GM06990 (cell line): ENCODE measurements at regions not wholly inside any gene's neighbourhood (a gene's known extent, or its start where the extent isn't known, plus 50 kb on each side); places are given as distances from the start of the nearest gene placed in this dataset.

Experiments used
- DNase-seq: peaks from one replicate; pipeline ENCODE4 v3.0.0-alpha.2; 2011; ENCODE audit not compliant: insufficient read length; ENCODE audit errors: extremely low read depth
- H3K27me3 ChIP-seq: replicated peaks from 2 replicates; pipeline ENCODE4 v1.6.0; 2011; ENCODE audit warnings: low read length; ENCODE audit not compliant: control insufficient read depth, insufficient read depth
- H3K36me3 ChIP-seq: 2 replicates; pipeline ENCODE4 v1.5.1; 2011; ENCODE audit warnings: low read length; ENCODE audit not compliant: control insufficient read depth, insufficient read depth
- H3K4me3 ChIP-seq: replicated peaks from 2 replicates; pipeline ENCODE4 v1.5.1; 2011; ENCODE audit warnings: low read depth, mild to moderate bottlenecking, control low read depth, low read length
- TF ChIP-seq, protein P1 (sequence below): IDR thresholded peaks from 2 replicates; pipeline ENCODE4 v1.5.1; 2011; ENCODE audit warnings: low read length, control low read depth, mild to moderate bottlenecking, inconsistent platforms; ENCODE audit not compliant: insufficient read depth, poor library complexity, severe bottlenecking

DNA sequence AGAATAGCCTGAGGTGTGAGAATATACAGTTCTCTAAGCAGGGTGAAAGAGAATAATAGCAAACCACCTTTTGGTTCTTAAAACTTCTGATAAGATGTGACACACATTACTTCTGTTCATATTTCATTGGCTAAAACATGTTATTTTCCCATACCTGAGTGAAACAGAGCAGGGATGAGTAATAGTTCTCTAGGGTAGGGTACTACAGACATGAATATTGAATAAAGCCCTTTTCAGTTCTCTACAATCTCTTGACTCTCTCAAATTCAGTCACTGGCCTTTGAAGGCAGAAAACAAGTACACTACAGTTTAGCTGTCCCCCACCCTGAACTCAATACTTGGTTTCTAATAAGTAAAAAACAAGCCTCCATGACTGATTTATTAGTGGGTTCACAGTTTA lies 454.1 kb upstream of the MDGA2 start:
- TF ChIP-seq, protein P1, sequence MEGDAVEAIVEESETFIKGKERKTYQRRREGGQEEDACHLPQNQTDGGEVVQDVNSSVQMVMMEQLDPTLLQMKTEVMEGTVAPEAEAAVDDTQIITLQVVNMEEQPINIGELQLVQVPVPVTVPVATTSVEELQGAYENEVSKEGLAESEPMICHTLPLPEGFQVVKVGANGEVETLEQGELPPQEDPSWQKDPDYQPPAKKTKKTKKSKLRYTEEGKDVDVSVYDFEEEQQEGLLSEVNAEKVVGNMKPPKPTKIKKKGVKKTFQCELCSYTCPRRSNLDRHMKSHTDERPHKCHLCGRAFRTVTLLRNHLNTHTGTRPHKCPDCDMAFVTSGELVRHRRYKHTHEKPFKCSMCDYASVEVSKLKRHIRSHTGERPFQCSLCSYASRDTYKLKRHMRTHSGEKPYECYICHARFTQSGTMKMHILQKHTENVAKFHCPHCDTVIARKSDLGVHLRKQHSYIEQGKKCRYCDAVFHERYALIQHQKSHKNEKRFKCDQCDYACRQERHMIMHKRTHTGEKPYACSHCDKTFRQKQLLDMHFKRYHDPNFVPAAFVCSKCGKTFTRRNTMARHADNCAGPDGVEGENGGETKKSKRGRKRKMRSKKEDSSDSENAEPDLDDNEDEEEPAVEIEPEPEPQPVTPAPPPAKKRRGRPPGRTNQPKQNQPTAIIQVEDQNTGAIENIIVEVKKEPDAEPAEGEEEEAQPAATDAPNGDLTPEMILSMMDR: no peak
- H3K27me3 ChIP-seq: no peaks in the 10 kb centered on the region
- no peak for DNase-seq
- H3K4me3 ChIP-seq: no peak overlapping the region
- H3K36me3 ChIP-seq: no peaks in the 10 kb centered on the region

DNA sequence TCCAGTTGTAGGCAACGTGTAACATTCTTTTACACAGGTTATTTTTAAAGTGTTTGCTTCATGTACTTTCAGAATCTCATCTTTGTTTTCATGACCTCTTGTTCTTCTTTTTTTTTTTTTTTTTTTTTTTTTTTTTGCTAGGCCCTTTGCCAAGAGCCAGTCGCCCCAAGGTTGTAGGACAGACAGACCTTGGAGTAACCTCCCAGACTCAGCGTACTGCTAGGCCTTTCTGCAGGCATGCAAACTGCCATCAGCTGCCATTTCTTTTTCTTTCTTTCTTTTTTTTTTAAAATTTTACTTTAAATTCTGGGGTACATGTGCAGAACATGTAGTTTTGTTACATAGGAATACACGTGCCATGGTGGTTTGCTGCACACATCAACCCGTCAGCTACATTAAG lies 452.3 kb upstream of the MDGA2 start:
- no peaks in the 10 kb centered on the region for H3K36me3 ChIP-seq
- no peak overlapping the region for H3K4me3 ChIP-seq
- no peak for DNase-seq
- no peaks in the 10 kb centered on the region for H3K27me3 ChIP-seq
- TF ChIP-seq, protein P1: no peak

DNA sequence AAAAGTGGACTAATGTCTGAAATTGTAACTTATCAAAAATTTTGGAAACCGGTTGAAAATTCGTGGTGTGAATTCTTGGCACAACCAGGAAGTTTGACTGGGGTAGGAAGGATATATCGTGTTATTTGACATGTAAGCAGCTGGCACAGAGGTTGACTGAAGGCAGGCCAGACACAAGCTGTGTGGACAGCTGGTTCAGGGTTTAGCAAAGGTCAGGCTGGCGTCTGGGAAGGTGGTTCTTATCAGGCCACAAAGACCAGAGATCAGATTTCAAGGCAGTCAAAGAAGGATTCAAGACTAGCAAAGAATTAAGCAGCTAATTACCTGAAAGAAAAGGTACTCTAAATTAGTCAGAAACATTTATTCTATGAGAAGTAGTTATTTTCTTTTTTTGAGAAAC lies 450.2 kb upstream of the MDGA2 start:
- H3K4me3 ChIP-seq: no peak overlapping the region

DNA sequence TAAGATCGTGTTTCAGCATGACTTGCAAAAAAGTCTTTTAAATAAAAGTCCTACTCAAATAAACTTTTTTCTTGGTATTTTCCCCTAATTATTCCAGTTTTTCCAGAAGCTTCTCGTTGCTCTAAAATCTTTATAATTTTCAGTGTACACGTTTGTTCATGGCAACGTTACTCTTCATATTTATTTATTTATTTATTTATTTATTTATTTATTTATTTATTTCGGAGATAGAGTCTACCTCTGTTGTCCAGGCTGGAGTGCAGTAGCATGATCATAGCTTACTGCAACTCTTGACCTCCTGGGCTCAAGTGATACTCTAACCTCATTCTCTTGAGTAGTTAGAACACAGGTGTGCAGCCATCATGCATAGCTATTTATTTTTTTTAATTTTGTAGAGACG lies 438.3 kb upstream of the MDGA2 start:
- DNase-seq: no peak
- H3K4me3 ChIP-seq: no peak overlapping the region
- TF ChIP-seq, protein P1: no peak
- no peaks in the 10 kb centered on the region for H3K27me3 ChIP-seq
- H3K36me3 ChIP-seq: no peaks in the 10 kb centered on the region

More for the DNA sequence above, 450.2 kb upstream of the MDGA2 start:
- Histone ChIP-seq H3K27me3 (no peaks in the 10 kb centered on the region), H3K36me3 (no peaks in the 10 kb centered on the region)
- TF ChIP-seq, protein P1: no peak
- no peak for DNase-seq

DNA sequence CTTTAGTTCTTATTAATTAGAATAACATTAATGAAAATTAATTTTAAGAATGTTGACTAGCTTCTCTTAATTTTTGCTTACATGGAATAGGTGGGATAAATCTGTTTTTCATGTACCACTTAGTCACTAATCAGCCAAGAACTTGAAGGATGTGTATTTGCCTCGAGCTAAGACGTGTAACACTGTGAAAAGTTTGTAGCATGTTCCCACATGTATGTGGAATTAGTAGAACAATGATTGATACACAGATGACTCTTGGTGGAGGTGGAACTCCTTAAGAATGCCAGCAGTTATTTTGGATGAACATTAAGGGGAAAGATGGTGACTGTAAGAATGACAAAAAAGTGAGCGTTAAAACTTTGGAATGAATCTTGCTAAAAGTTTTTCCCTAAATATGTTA lies 435.7 kb upstream of the MDGA2 start:
- Histone ChIP-seq H3K27me3 (no peaks in the 10 kb centered on the region), H3K36me3 (no peaks in the 10 kb centered on the region), H3K4me3 (no peak overlapping the region)
- TF ChIP-seq, protein P1: no peak
- no peak for DNase-seq

DNA sequence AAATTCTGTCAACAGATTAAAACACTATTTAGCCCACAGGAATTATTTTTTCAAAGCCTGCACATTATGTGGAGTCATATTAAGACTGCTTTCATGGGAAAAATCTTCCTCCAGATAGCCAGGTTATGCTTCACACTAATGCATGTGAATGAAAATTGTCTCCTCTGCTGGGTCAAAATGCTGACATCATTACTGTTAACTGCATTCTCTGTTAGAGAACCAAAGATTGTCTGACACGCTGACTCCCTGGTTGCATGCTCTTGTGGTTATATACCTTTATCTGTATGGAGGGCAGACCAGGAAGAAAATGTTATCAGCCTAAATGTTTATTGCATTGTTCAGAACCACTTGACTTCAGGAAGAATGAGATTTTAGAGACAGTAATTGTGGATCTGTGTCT lies 432.2 kb upstream of the MDGA2 start:
- TF ChIP-seq, protein P1: no peak
- H3K27me3 ChIP-seq: no peaks in the 10 kb centered on the region
- H3K36me3 ChIP-seq: no peaks in the 10 kb centered on the region
- no peak for DNase-seq
- no peak overlapping the region for H3K4me3 ChIP-seq
